PC-9 (cell line): ENCODE measurements at regions not wholly inside any gene's neighbourhood (a gene's known extent, or its start where the extent isn't known, plus 50 kb on each side); places are given as distances from the start of the nearest gene placed in this dataset.
A peak's percentile ranks its signal among the peaks of the same experiment; 100 is the strongest.

Source experiments
- BruUV-seq: library from RNA; stranded (reverse); fragments of 400-500 nt; replicated peaks from 2 replicates; lab custom pipeline; 2021; lab: Mats Ljungman, UMichigan
- CTCF ChIA-PET: fragments of 300-600 bp; sonication (Branson Sonifier 250); formaldehyde crosslinking; loops from one replicate; lab custom pipeline; 2022; ENCODE audit warnings: antibody characterized with exemption; lab: Charles Lee
- POLR2A ChIA-PET: fragments of 300-600 bp; sonication (Branson Sonifier 250); formaldehyde crosslinking; loops from one replicate; lab custom pipeline; 2022; ENCODE audit warnings: antibody characterized with exemption; ENCODE audit not compliant: unreplicated experiment; lab: Charles Lee
- DNase-seq, 2 experiments: peaks; one replicate each; pipeline versions ENCODE4 v3.0.0 to v3.0.0-alpha.2; 2015 to 2022; ENCODE audit warnings: mixed read lengths in 1 of 2
- H2AFZ ChIP-seq: fragments of 200-600 bp; sonication (generic); 2 replicates; pipeline ENCODE4 v1.8.1; 2017; ENCODE audit warnings: antibody characterized with exemption
- H3F3A ChIP-seq: fragments of 200-600 bp; sonication (generic); 2 replicates; pipeline ENCODE4 v1.8.1; 2017; ENCODE audit warnings: antibody characterized with exemption, mild to moderate bottlenecking, low read depth; ENCODE audit not compliant: insufficient read depth
- H3K27ac ChIP-seq: fragments of 200-600 bp; sonication (generic); 2 replicates; pipeline ENCODE4 v1.6.1; 2016; ENCODE audit warnings: mixed run types
- H3K27me3 ChIP-seq: fragments of 200-600 bp; sonication (generic); 2 replicates; pipeline ENCODE4 v1.6.1; 2016; ENCODE audit warnings: low read depth, mixed run types; ENCODE audit not compliant: insufficient read depth
- H3K36me3 ChIP-seq: fragments of 200-600 bp; sonication (generic); 2 replicates; pipeline ENCODE4 v1.6.1; 2016; ENCODE audit warnings: low read depth, mixed run types
- H3K4me1 ChIP-seq: fragments of 200-600 bp; sonication (generic); replicated peaks from 2 replicates; pipeline ENCODE4 v1.6.1; 2016; ENCODE audit warnings: mixed run types; ENCODE audit not compliant: insufficient read depth
- H3K4me2 ChIP-seq: fragments of 200-600 bp; sonication (generic); 2 replicates; pipeline ENCODE4 v1.6.1; 2017; ENCODE audit warnings: mixed run types
- H3K4me3 ChIP-seq: fragments of 200-600 bp; sonication (generic); 2 replicates; pipeline ENCODE4 v1.6.1; 2016; ENCODE audit warnings: mixed run types
- H3K79me2 ChIP-seq: fragments of 200-600 bp; sonication (generic); 2 replicates; pipeline ENCODE4 v1.6.1; 2017; ENCODE audit warnings: low read depth, mixed run types
- H3K9me2 ChIP-seq: fragments of 200-600 bp; sonication (generic); 2 replicates; pipeline ENCODE4 v1.8.1; 2017; ENCODE audit warnings: mild to moderate bottlenecking; ENCODE audit not compliant: insufficient read depth
- H3K9me3 ChIP-seq: fragments of 200-600 bp; sonication (generic); 2 replicates; pipeline ENCODE4 v1.8.1; 2016; ENCODE audit warnings: low read depth; ENCODE audit not compliant: insufficient read depth
- H4K20me1 ChIP-seq: fragments of 200-600 bp; sonication (generic); 2 replicates; pipeline ENCODE4 v1.8.1; 2017; ENCODE audit not compliant: insufficient read depth
- CTCF ChIP-seq: fragments of 200-600 bp; sonication (generic); conservative IDR thresholded peaks from 2 replicates; pipeline ENCODE4 v1.6.1; 2017; ENCODE audit warnings: mixed run types, antibody characterized with exemption, mild to moderate bottlenecking, moderate library complexity
- EZH2 ChIP-seq: fragments of 200-600 bp; sonication (generic); IDR thresholded peaks from 2 replicates; pipeline ENCODE4 v1.8.0; 2017; ENCODE audit warnings: antibody characterized with exemption, low read depth
- intact Hi-C: fragments of 100-400 bp; cut with micrococcal nuclease; formaldehyde crosslinking; loops from one replicate; pipeline ENCODE4 v1.10.0; 2022; ENCODE audit not compliant: unreplicated experiment

GRCh38 chr11:80173371-80174136, 732.7 kb upstream of the TENM4 start:
- intact Hi-C loops: no loop called here

GRCh38 chr11:80168796-80169195, 728.0 kb upstream of the TENM4 start:
- Histone ChIP-seq H3F3A (no peaks in the 10 kb centered on the region), H3K4me3 (no peak overlapping the region), H4K20me1 (no peaks in the 10 kb centered on the region), H3K9me2 (no peaks in the 10 kb centered on the region), H3K27me3 (no peaks in the 10 kb centered on the region), H3K9me3 (no peaks in the 10 kb centered on the region), H3K4me2 (no peak overlapping the region), H2AFZ (no peak overlapping the region), H3K36me3 (no peaks in the 10 kb centered on the region), H3K79me2 (no peaks in the 10 kb centered on the region), H3K27ac (no peak overlapping the region), H3K4me1 (no peaks in the 10 kb centered on the region)
- TF ChIP-seq CTCF: no peak
- TF ChIP-seq EZH2: no peak
- POLR2A ChIA-PET: no interaction called here
- DNase-seq: no peak
- CTCF ChIA-PET: no interaction called here
- BruUV-seq: no TSS peak
- intact Hi-C loops: loop anchor here (1.0 to 10.0 kb wide), 4 partner anchors 74 to 426 kb away; no protein-coding TSS in a partner anchor

More at GRCh38 chr11:80173371-80174136, 732.7 kb upstream of the TENM4 start:
- no peaks in the 10 kb centered on the region for H3K36me3 ChIP-seq
- H3K4me3 ChIP-seq: no peak overlapping the region
- no peaks in the 10 kb centered on the region for H3K4me1 ChIP-seq
- no peak overlapping the region for H3K27ac ChIP-seq
- no peaks in the 10 kb centered on the region for H3F3A ChIP-seq
- POLR2A ChIA-PET: interaction anchor here (0.6 kb wide), 1 partner anchor 124 kb away, joined by 10 read pairs; no protein-coding TSS in a partner anchor
- BruUV-seq: no TSS peak
- H3K27me3 ChIP-seq: no peaks in the 10 kb centered on the region
- H4K20me1 ChIP-seq: no peaks in the 10 kb centered on the region
- no peak for TF ChIP-seq CTCF
- TF ChIP-seq EZH2: no peak
- H3K4me2 ChIP-seq: no peak overlapping the region
- H2AFZ ChIP-seq: no peak overlapping the region
- H3K9me2 ChIP-seq: no peaks in the 10 kb centered on the region
- DNase-seq: no peak
- CTCF ChIA-PET: no interaction called here
- no peaks in the 10 kb centered on the region for H3K79me2 ChIP-seq
- no peaks in the 10 kb centered on the region for H3K9me3 ChIP-seq

GRCh38 chr11:80167766-80168165, 726.9 kb upstream of the TENM4 start:
- Histone ChIP-seq H3K4me3 (no peak overlapping the region), H3F3A (no peaks in the 10 kb centered on the region), H3K27me3 (no peaks in the 10 kb centered on the region), H3K27ac (no peak overlapping the region), H3K79me2 (no peaks in the 10 kb centered on the region), H3K9me2 (no peaks in the 10 kb centered on the region), H3K4me2 (no peak overlapping the region), H3K4me1 (no peaks in the 10 kb centered on the region), H3K36me3 (no peaks in the 10 kb centered on the region), H2AFZ (no peak overlapping the region), H3K9me3 (no peaks in the 10 kb centered on the region), H4K20me1 (no peaks in the 10 kb centered on the region)
- no TSS peak for BruUV-seq
- no peak for TF ChIP-seq EZH2
- TF ChIP-seq CTCF: no peak
- intact Hi-C loops: loop anchor here (1.0 to 10.0 kb wide), 4 partner anchors 75 to 427 kb away; no protein-coding TSS in a partner anchor
- DNase-seq: peak; percentile 42 to 51
- ChIA-PET CTCF (interaction anchor here (0.6 kb wide), 1 partner anchor 84 kb away, joined by 3 read pairs; no protein-coding TSS in a partner anchor), POLR2A (interaction anchor here (0.6 kb wide), 1 partner anchor 417 kb away, joined by 7 read pairs; no protein-coding TSS in a partner anchor)
